Peyer's patch (tissue), 4 donors: ENCODE measurements at regions not wholly inside any gene's neighbourhood (a gene's known extent, or its start where the extent isn't known, plus 50 kb on each side); places are given as distances from the start of the nearest gene placed in this dataset.

Experiments
- CTCF ChIP-seq, 6 experiments: fragments of 450-650 bp in 4 of 6; fragments of 200-600 bp in 2 of 6; sonication (generic) in 1 of 6; IDR thresholded peaks; one replicate each; pipeline ENCODE4 v1.5.1; 2017 to 2019; ENCODE audit warnings: antibody characterized with exemption in 6 of 6, mild to moderate bottlenecking in 3 of 6, moderate library complexity in 1 of 6
- POLR2A ChIP-seq, 2 donors: fragments of 450-650 bp; IDR thresholded peaks; one replicate each; pipeline ENCODE4 v1.5.1; 2017; ENCODE audit warnings: antibody characterized with exemption in 2 of 2, mild to moderate bottlenecking in 2 of 2, moderate library complexity in 2 of 2

- TF ChIP-seq CTCF (IDR thresholded peaks at IDR 0.05): no peak
- no peak for TF ChIP-seq POLR2A (IDR thresholded peaks at IDR 0.05)
These were observed 112.6 kb upstream of the RASA1 start for GRCh38 chr5:87155106-87155505.
